WTC11 (cell line): ENCODE measurements at regions not wholly inside any gene's neighbourhood (a gene's known extent, or its start where the extent isn't known, plus 50 kb on each side); places are given as distances from the start of the nearest gene placed in this dataset.

ENCODE experiments used
- ATAC-seq: fragments of 200-7000 bp; cut with Tn5 transposase; 2 replicates; pipeline ENCODE4 v1.10.0; 2021; ENCODE audit warnings: mild to moderate bottlenecking, moderate library complexity
- CTCF ChIA-PET: fragments of 300-600 bp; sonication (Branson Sonifier 250); formaldehyde crosslinking; loops from one replicate; lab custom pipeline; 2021; ENCODE audit warnings: antibody characterized with exemption; lab: Charles Lee
- POLR2A ChIA-PET: fragments of 350-600 bp; sonication (Branson Sonifier 250); formaldehyde crosslinking; loops from one replicate; lab custom pipeline; 2021; ENCODE audit warnings: antibody characterized with exemption; lab: Charles Lee
- DNase-seq: peaks from one replicate; pipeline ENCODE4 v3.0.0; 2021; ENCODE audit warnings: low spot score
- H3K27ac Mint-ChIP-seq: 2 replicates; pipeline ENCODE4 v1.8.0; 2021; ENCODE audit warnings: mixed read lengths
- H3K27me3 Mint-ChIP-seq: 2 replicates; pipeline ENCODE4 v1.8.0; 2021; ENCODE audit warnings: low read depth, mild to moderate bottlenecking, moderate library complexity, mixed read lengths
- H3K36me3 Mint-ChIP-seq: 2 replicates; pipeline ENCODE4 v1.8.0; 2021; ENCODE audit warnings: mixed read lengths
- H3K4me1 Mint-ChIP-seq: 2 replicates; pipeline ENCODE4 v1.8.0; 2022; ENCODE audit warnings: mixed read lengths
- H3K4me3 Mint-ChIP-seq: 2 replicates; pipeline ENCODE4 v1.8.0; 2021; ENCODE audit warnings: mild to moderate bottlenecking, moderate library complexity, mixed read lengths
- H3K9me3 Mint-ChIP-seq: 2 replicates; pipeline ENCODE4 v1.8.0; 2021; ENCODE audit warnings: mixed read lengths
- ARID4B ChIP-seq: sonication (generic); formaldehyde crosslinking; IDR thresholded peaks from 2 replicates; pipeline ENCODE4 v1.8.0; 2023; ENCODE audit warnings: missing genetic modification reagents, mild to moderate bottlenecking, borderline replicate concordance
- CREM ChIP-seq: sonication (generic); formaldehyde crosslinking; IDR thresholded peaks from 2 replicates; pipeline ENCODE4 v1.8.1; 2022; ENCODE audit warnings: mild to moderate bottlenecking, missing genetic modification reagents, moderate library complexity
- E2F1 ChIP-seq: sonication (generic); formaldehyde crosslinking; IDR thresholded peaks from 2 replicates; pipeline ENCODE4 v1.8.0; 2022; ENCODE audit warnings: mild to moderate bottlenecking, missing genetic modification reagents
- ERG ChIP-seq: fragments of 250-450 bp; sonication (Bioruptor Pico); IDR thresholded peaks from 2 replicates; pipeline ENCODE4 v1.8.0; 2021; ENCODE audit warnings: mild to moderate bottlenecking
- GTF2I ChIP-seq: fragments of 250-450 bp; sonication (Bioruptor Pico); conservative IDR thresholded peaks from 2 replicates; pipeline ENCODE4 v1.4.0; 2021; ENCODE audit warnings: mild to moderate bottlenecking
- MAX ChIP-seq: sonication (generic); formaldehyde crosslinking; IDR thresholded peaks from 2 replicates; pipeline ENCODE4 v1.8.0; 2022; ENCODE audit warnings: mild to moderate bottlenecking, missing genetic modification reagents
- MLX ChIP-seq: sonication (generic); formaldehyde crosslinking; IDR thresholded peaks from 2 replicates; pipeline ENCODE4 v1.8.1; 2023; ENCODE audit warnings: mild to moderate bottlenecking, missing genetic modification reagents, moderate library complexity
- NR2C2 ChIP-seq: sonication (generic); formaldehyde crosslinking; IDR thresholded peaks from 2 replicates; pipeline ENCODE4 v1.8.0; 2022; ENCODE audit warnings: mild to moderate bottlenecking, missing genetic modification reagents
- NR3C1 ChIP-seq: sonication (generic); formaldehyde crosslinking; conservative IDR thresholded peaks from 2 replicates; pipeline ENCODE4 v1.8.1; 2023; ENCODE audit warnings: low read depth, mild to moderate bottlenecking, missing genetic modification reagents
- SMAD3 ChIP-seq: sonication (generic); formaldehyde crosslinking; IDR thresholded peaks from 2 replicates; pipeline ENCODE4 v1.8.0; 2022; ENCODE audit warnings: missing genetic modification reagents, mild to moderate bottlenecking, borderline replicate concordance
- STAT6 ChIP-seq: sonication (generic); formaldehyde crosslinking; conservative IDR thresholded peaks from 2 replicates; pipeline ENCODE4 v1.8.1; 2023; ENCODE audit warnings: mild to moderate bottlenecking, low read depth, missing genetic modification reagents, moderate library complexity
- TCF7 ChIP-seq: sonication (generic); formaldehyde crosslinking; IDR thresholded peaks from 2 replicates; pipeline ENCODE4 v1.8.0; 2022; ENCODE audit warnings: mild to moderate bottlenecking, low read depth, missing genetic modification reagents, moderate library complexity
- USF1 ChIP-seq: sonication (generic); formaldehyde crosslinking; IDR thresholded peaks from 2 replicates; pipeline ENCODE4 v1.8.0; 2022; ENCODE audit warnings: mild to moderate bottlenecking, missing genetic modification reagents
- USF2 ChIP-seq: sonication (generic); formaldehyde crosslinking; IDR thresholded peaks from 2 replicates; pipeline ENCODE4 v1.8.1; 2023; ENCODE audit warnings: mild to moderate bottlenecking, missing genetic modification reagents, moderate library complexity
- ZNF219 ChIP-seq: sonication (generic); formaldehyde crosslinking; IDR thresholded peaks from 2 replicates; pipeline ENCODE4 v1.8.0; 2023; ENCODE audit warnings: missing genetic modification reagents, mild to moderate bottlenecking, borderline replicate concordance
- ZNF232 ChIP-seq: sonication (generic); formaldehyde crosslinking; IDR thresholded peaks from 2 replicates; pipeline ENCODE4 v1.8.0; 2022; ENCODE audit warnings: mild to moderate bottlenecking, missing genetic modification reagents
- ZNF317 ChIP-seq: sonication (generic); formaldehyde crosslinking; IDR thresholded peaks from 2 replicates; pipeline ENCODE4 v1.8.1; 2023; ENCODE audit warnings: low read depth, mild to moderate bottlenecking, moderate library complexity, missing genetic modification reagents, borderline replicate concordance
- ZNF423 ChIP-seq: fragments of 250-450 bp; sonication (Bioruptor Pico); IDR thresholded peaks from 2 replicates; pipeline ENCODE4 v2.1.2; 2022; ENCODE audit warnings: mild to moderate bottlenecking, moderate library complexity
- ZNF671 ChIP-seq: fragments of 250-450 bp; sonication (Bioruptor Pico); IDR thresholded peaks from 2 replicates; pipeline ENCODE4 v1.8.0; 2021; ENCODE audit warnings: mild to moderate bottlenecking

GRCh38 chr4:54958236-54958635 is 167.2 kb downstream of the KDR start:
- H3K36me3 Mint-ChIP-seq: no peaks in the 10 kb centered on the region
- TF ChIP-seq USF2 (CRISPR knock-in tag): no peak
- TF ChIP-seq GTF2I (CRISPR knock-in tag): no peak
- no peak for TF ChIP-seq USF1 (CRISPR knock-in tag)
- no peak for TF ChIP-seq ARID4B (CRISPR knock-in tag)
- no peak for TF ChIP-seq ZNF671 (CRISPR knock-in tag)
- TF ChIP-seq MAX (CRISPR knock-in tag): no peak
- TF ChIP-seq ERG (CRISPR knock-in tag): no peak
- TF ChIP-seq ZNF317 (CRISPR knock-in tag): no peak
- TF ChIP-seq ZNF232 (CRISPR knock-in tag): no peak
- TF ChIP-seq ZNF219 (CRISPR knock-in tag): no peak
- no peak for TF ChIP-seq ZNF423
- TF ChIP-seq NR2C2 (CRISPR knock-in tag): no peak
- DNase-seq: no peak
- no peak for ATAC-seq
- H3K27ac Mint-ChIP-seq: no peak overlapping the region
- no peaks in the 10 kb centered on the region for H3K27me3 Mint-ChIP-seq
- ChIA-PET POLR2A (no interaction called here), CTCF (interaction anchor here (0.9 kb wide), 1 partner anchor 9 kb away, joined by 3 read pairs; no protein-coding TSS in a partner anchor)
- H3K4me1 Mint-ChIP-seq: no peaks in the 10 kb centered on the region
- no peak overlapping the region for H3K4me3 Mint-ChIP-seq
- no peaks in the 10 kb centered on the region for H3K9me3 Mint-ChIP-seq

GRCh38 chr4:54954656-54955388 is 170.6 kb downstream of the KDR start:
- no peak for ATAC-seq
- H3K9me3 Mint-ChIP-seq: no peaks in the 10 kb centered on the region
- no peaks in the 10 kb centered on the region for H3K4me1 Mint-ChIP-seq
- TF ChIP-seq MLX (no peak), ZNF671 (CRISPR knock-in tag) (no peak), SMAD3 (CRISPR knock-in tag) (no peak), ZNF232 (CRISPR knock-in tag) (no peak), NR3C1 (CRISPR knock-in tag) (no peak), CREM (CRISPR knock-in tag) (no peak), STAT6 (no peak), E2F1 (CRISPR knock-in tag) (no peak), TCF7 (CRISPR knock-in tag) (no peak)
- no peaks in the 10 kb centered on the region for H3K27me3 Mint-ChIP-seq
- no peak for DNase-seq
- H3K27ac Mint-ChIP-seq: no peak overlapping the region
- ChIA-PET POLR2A (interaction anchor here (0.6 kb wide), 1 partner anchor 480 kb away, joined by 3 read pairs; no protein-coding TSS in a partner anchor), CTCF (interaction anchor here (0.6 to 1.1 kb wide), 5 partner anchors 10 to 636 kb away, joined by 3 to 4 read pairs (median 3); no protein-coding TSS in a partner anchor)
- H3K36me3 Mint-ChIP-seq: no peaks in the 10 kb centered on the region
- H3K4me3 Mint-ChIP-seq: no peak overlapping the region
